GM18505 (cell line): ENCODE measurements at regions not wholly inside any gene's neighbourhood (a gene's known extent, or its start where the extent isn't known, plus 50 kb on each side); places are given as distances from the start of the nearest gene placed in this dataset.
"Not testable (repeated sequence)": the region's sequence is repeated elsewhere in the genome, so short reads cannot be mapped to it uniquely, and the experiment has no call there.

Experiments used
- ATAC-seq: cut with Tn5 transposase; IDR thresholded peaks from one replicate; pipeline ENCODE4 v1.9.1; 2021; ENCODE audit not compliant: unreplicated experiment
- POLR2A ChIP-seq: IDR thresholded peaks from 4 replicates; pipeline ENCODE4 v1.6.1; 2011; ENCODE audit warnings: borderline replicate concordance; ENCODE audit not compliant: insufficient read depth, insufficient read length; ENCODE audit errors: extremely low read depth

DNA sequence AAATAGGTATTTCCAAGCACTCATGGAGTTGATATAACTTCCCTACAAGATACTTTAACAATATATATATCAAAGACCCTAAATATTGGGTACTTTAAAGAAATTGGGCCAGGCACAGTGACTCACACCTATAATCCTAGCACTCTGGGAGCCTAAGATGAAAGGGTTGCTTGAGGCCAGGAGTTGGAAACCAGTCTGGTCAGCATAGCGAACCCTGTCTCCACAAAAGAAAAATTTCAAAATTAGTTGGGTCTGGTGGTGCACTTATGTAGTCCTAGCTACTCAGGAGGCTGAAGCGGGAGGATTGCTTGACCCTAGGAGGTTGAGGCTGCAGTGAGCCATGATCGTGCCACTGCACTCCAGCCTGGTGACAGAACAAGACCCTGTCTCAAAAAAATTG is 393.9 kb upstream of the DEPDC1 start:
- no peak for ATAC-seq
- TF ChIP-seq POLR2A: no peak

DNA sequence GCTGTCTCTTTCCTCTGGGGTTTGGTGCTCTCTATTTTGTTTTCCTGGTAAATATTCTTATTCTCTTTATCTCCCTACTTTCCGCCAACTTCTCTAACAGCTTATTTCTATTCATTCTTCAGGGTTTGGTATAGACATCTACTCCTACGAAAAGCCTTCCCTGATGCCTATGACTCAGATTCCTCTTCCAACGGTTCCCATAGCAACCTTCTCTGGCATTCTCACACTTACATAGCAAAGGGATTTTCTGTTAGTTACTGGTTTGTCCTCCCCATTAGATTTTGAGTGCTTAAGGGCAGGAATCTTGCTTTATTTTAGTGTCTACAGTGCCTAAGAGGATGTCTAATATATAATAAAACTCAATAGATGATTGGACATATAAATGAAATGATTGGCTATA is 407.6 kb upstream of the DEPDC1 start:
- TF ChIP-seq POLR2A: no peak
- no peak for ATAC-seq

DNA sequence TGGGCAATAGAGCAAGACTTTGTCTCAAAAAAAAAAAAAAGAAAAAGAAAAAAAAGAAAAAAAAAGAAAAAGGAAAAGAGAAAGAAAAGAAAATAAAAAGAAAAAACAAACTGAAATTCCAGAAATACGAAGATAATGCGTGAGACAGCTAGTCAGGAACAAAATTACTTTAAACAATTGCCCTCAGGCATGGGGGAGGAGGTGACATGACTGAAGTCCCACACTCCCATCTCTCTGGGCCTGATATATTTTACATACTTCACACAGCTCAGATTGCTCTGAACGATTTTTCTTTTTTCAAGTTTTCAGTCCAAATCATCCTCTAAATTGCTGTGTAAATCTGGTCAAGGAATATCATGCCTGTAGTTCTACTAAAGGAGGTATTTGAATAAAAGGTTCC is 409.5 kb upstream of the DEPDC1 start:
- TF ChIP-seq POLR2A: no peak
- ATAC-seq: no peak

DNA sequence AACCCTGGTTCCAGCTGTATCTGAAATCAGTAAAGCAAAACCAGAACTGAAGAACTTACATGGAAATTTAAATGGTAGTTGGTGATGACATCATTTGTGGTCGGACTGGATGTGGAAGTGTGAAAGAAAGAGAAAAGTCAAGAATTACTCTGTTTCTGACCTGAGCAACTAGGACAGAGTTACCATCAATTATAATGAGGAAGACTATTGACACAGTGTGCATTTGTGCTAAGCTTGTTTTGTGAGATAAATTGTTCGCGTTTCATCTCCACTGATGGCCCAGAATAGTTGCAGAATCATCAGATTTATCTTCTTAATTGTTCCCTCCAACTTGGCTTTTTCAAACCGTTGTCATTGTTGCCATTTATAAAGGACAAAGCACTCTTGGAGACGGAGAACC is 410.6 kb upstream of the DEPDC1 start:
- no peak for TF ChIP-seq POLR2A
- ATAC-seq: no peak

DNA sequence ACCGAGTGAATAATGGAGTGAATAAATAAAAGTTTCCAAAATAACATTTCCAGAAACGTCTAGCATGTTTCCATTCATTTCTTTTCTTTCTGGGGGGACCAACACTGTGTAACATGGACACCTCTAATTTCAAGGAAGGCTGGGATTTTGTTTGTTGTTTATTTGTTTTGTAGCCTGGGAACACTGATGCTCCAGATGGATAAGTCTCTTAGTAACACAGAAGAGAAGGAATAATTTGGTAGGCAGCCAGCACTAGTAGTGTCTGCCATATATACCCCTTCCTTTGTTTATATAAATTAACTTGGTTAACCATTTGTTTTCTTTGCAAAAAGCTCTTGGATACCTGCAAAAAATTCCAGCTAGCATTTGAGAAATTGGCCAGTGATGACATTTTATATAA is 411.4 kb upstream of the DEPDC1 start:
- ATAC-seq: no peak
- TF ChIP-seq POLR2A: no peak

DNA sequence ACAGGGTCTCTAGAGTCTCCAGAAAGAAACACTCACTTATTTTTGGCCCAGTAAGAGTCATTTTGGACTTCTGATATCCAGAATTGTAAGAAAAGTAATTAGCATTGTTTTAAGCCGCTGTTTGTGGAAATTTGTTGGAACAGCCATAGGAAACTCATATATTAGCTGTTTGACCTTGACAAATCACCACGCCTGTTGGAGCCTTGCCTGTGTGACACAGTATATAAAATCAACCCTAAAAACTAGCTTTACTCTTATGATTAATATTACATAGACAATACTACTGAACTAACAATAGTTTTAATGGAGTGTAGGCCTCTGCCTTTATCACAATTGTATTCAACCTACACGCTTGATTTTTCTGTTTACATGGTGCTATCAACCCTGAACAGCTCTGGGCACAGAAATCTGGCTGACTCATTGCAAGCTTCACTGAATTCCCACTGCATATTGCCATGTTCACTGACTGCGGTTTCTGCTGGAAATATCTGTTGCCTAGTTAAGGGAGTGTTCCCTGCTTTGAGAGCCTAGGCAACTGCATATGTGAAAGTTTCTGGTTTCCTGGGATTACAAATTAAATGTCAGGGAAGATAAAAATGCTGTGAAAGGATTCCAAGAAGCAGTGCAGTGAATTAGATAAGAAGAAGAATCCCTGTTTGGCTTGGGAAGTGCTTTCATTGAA is 419.5 kb upstream of the DEPDC1 start:
- no peak for TF ChIP-seq POLR2A
- ATAC-seq: no peak

DNA sequence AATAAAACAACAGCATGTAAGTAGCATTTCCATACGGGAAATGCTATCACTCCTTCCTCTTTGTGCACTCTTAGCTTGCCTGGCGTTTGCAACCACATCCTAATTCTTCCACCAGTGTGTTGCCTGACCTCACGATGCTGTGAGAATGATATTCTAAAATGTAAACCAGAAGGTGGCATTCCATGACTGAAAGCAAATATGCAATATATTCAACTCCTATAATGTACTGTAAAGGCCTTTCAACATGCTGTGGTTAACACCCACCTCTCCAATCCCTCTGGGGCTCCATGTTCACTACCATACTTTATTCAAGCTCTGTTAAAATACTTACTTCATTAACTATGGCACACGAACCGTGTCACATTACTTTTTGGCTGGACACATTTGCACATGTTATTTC is 420.6 kb upstream of the DEPDC1 start:
- TF ChIP-seq POLR2A: no peak
- ATAC-seq: no peak

DNA sequence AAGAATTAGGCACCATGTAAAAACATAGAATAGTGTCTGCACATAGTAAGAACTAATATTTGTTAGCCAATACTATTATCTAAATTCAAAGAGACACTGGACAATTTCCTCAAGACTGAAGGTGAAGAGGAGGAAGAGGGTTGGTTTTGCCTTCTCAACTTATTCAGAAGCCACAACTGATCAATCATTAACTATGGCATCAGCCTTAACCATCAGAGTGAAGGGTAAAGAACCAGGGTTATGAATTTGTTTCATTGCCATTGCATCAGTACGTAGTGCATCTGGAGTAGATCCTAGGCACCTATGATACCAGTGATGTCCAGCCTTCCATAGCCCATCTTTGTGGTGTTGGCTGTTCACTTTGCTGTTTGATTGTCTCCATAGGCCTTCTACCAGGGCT is 421.7 kb upstream of the DEPDC1 start:
- no peak for ATAC-seq

DNA sequence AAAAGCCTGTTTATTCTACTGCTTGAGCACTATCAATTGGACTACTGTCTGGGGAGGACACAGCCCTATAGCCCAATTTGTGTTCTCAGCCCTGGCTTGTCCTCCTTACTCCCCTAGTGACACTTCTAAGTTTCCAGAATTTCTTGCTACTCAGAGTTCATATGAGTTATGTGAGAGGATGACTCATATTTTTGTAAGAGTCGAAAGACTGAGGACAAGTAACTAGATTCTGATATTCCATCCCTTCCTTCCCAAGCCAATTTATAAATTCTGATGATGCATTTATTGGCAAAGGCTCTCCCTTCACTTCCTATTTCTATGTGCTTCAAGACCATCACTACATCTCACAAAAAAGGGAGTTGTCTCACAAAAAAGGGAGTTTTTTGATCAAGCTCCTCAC is 422.2 kb upstream of the DEPDC1 start:
- ATAC-seq: no peak
- TF ChIP-seq POLR2A: no peak

More for the DNA sequence above, 421.7 kb upstream of the DEPDC1 start:
- no peak for TF ChIP-seq POLR2A

DNA sequence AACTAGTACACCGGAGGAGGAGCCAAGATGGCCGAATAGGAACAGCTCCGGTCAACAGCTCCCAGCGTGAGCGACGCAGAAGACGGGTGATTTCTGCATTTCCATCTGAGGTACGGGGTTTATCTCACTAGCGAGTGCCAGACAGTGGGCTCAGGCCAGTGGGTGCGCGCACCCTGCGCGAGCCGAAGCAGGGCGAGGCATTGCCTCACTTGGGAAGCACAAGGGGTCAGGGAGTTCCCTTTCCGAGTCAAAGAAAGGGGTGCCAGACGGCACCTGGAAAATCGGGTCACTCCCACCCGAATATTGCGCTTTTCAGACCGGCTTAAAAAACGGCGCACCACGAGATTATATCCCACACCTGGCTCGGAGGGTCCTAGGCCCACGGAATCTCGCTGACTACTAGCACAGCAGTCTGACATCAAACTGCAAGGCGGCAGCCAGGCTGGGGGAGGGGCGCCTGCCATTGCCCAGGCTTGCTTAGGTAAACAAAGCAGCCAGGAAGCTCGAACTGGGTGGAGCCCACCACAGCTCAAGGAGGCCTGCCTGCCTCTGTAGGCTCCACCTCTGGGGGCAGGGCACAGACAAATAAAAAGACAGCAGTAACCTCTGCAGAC is 426.7 kb upstream of the DEPDC1 start:
- ATAC-seq: not testable (repeated sequence)

DNA sequence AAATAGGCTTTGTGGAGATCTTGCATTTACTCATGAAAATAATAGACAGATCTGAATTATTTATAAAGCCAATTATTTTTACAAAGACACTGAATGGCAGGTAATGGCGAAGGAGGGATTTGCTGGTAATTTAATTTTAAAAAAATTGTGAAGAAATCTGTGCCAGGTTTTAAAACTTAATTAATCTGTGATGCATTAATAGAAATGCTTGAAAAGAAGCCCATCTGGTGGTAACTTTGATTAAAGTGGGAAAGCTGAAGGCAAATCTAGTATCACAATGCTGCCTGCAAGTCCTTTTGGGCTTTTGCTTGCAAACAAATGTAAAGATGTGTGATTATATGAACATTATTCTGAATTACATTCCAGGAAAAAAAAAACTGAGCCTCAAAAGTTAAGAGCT is 433.2 kb upstream of the DEPDC1 start:
- ATAC-seq: no peak
- TF ChIP-seq POLR2A: no peak

DNA sequence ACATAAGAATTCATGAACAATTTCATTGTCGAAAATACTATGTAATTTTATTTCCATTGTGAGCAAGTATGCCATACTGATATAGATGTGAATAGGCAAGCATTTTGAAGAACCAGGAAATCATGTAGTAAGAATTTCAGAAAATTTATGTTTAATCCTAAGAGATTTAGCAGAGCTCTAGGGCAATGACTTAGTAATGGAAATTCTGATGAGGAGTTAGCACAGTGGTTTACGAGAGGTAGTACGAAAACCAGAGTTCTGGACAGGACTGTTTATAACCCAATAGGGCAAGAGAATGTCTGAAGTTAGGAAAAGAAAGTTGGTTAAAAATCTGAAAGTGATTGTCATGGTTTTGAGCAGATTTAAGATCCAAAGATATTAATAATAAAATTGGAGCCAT is 439.6 kb upstream of the DEPDC1 start:
- no peak for TF ChIP-seq POLR2A
- no peak for ATAC-seq

DNA sequence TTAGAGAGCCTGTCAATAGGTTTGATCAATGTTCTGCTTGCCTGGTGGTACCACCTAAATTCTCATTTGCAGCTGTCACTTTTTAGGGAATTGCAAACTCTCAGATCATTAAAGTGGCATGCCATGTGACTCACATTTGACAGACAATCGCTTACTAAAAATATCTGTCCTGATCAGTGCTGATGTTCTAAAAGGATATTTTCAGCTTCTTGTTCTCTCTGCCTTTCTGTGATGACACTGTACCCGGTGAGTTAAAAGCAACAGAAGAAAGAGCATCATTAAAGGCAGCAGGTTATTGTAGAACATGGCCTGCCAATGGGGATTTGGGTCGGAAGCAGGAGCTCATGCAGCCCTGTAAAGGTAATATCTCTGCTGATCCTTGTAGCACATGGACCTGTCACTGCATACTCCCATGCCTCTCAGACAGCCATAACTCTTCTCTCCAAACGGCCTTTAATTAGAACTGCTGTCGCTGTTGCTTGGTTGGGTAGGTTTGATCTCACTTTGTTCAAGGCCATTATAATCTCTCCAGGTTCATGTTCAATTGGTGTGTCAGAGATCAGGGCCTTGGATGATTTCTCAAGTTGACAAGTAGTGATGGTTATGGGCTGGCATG is 441.3 kb upstream of the DEPDC1 start:
- no peak for ATAC-seq
- TF ChIP-seq POLR2A: no peak

DNA sequence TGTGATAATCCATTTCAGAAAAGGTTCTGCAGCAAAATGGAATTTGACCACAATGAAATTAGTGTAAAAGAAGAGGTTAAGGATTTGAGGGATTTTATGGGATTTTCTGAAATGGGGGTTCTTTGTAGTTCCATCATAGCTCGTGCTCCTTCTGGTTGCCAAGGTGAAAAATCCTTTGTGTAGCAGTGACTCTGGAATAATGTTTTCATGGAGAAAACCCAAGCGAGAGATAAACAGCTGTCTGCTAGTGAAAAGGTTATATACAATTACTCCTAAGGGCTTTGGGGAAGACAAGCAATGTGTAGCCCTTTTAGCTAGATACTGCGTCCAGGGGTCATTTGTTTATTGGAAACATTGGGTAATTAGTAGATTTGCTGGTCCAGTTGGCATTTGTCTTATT is 453.2 kb upstream of the DEPDC1 start:
- no peak for TF ChIP-seq POLR2A
- no peak for ATAC-seq
